SKM-1 (cell line): ENCODE measurements at regions not wholly inside any gene's neighbourhood (a gene's known extent, or its start where the extent isn't known, plus 50 kb on each side); places are given as distances from the start of the nearest gene placed in this dataset.
"Not testable (repeated sequence)": the region's sequence is repeated elsewhere in the genome, so short reads cannot be mapped to it uniquely, and the experiment has no call there.

Experiments
- DNase-seq: peaks from one replicate; lab custom pipeline; 2025; ENCODE audit not compliant: unreplicated experiment; lab: John Stamatoyannopoulos, UW

DNA sequence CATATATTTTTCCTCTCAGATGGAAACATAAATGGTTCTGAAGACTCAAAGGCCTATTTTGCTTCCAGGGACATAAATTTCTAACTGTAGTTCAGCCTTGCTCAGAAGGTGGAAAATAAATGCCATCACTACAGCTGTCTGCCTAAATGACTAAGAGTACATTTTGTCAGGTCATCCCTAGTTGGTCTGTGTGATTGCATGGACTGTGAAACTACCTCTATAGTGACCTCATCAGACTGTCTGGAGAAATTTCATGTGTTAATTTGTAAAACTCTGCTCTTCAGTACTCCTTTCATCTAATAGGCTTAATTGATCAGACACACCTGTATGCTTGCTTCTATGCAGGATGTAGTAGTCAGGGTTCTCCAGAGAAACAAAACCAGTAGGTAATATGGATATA lies 886.9 kb downstream of the AMY1C start:
- DNase-seq = no peak

DNA sequence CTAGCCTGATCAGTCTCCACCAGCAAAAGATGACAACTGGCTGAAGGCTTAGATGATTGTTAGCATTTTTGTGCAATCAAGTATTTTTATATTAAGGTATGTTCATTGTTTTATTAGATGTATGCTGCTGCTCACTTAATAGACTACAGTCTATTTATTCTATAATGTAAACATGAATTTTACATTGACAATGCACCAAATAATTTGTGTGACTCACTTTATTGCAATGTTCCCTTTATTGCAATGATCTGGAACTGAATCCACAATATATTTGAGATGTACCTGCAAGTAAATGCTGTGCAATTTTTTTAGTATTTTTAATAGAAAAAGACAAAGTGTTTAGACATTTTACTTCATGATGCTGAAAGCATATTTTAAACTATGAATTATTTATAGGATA lies 896.5 kb downstream of the AMY1C start:
- DNase-seq = no peak

DNA sequence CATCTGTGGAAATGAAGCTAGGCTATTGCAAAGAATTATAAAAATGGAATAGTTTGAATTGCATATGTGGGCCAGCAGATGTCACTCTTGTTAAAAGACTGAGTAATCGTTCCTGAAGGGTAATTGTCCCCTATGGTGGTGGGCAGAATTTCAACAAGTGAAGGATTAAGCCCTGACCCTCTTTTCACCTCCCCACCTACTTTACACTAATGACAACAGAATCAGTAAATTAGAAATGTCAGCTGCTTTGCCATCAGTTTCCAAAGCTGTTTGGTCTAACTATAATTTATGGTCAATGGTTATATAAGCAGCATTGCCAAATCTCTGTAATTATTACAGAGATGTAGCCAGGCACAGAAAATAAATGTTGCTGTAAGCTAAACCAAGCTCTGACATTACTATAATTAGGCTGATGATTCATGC lies 898.6 kb downstream of the AMY1C start:
- no peak for DNase-seq

DNA sequence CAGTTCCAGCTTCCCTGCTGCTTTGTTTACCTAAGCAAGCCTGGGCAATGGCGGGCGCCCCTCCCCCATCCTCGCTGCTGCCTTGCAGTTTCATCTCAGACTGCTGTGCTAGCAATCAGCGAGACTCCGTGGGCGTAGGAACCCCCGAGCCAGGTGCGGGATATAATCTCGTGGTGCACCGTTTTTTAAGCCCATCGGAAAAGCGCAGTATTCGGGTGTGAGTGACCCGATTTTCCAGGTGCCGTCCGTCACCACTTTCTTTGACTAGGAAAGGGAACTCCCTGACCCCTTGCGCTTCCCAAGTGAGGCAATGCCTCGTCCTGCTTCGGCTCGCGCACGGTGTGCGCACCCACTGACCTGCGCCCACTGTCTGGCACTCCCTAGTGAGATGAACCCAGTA lies 914.7 kb downstream of the AMY1C start:
- DNase-seq = not testable (repeated sequence)

DNA sequence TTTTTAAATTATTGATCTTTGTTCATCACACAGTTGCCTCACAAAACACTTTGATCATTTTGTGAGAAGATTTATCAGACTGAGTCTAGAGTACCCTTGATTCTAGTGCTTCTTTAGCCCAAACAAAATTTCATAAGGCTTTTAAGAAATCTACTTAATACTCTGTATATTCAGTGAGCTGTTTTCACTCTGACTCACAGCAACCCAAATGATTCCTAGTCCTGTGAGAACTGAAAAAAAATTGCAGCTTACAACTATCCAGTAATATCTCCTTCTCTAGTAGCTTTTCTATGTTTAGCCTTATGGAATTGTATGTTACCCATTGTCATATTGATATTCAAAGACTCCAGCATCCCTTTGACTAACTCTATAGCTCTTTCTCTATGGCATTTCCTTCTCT lies 915.6 kb downstream of the AMY1C start:
- DNase-seq = no peak

DNA sequence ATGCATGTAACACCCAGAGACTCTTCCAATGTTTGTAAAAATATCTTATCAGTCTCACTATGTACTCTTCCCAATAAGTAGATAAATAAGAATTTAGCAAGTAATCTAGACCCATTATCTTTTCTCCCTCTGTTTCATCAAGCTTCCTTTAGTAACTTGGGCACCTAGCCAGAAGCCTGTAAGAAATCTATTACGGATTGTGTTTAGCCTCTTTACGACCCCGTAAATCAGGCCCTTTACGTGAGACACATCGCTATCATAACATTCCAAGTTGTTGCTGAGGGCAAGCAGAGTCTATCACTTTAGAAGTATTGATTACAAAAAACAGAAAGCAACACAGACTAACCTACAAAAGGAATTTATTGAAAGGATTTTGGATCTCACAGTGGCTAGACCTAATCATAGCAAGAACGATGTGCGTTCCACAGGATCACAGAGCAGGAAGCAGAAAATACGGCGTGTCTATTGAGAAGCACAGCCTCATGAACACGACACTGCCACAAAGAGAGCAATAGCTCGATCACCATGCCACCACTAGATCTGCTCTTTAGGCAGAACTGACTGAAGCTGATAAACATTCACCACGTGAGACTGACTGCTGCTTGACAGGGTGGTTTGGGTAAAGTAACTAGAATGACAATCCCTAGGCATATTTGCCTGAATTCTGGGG lies 922.1 kb downstream of the AMY1C start:
- DNase-seq = no peak

DNA sequence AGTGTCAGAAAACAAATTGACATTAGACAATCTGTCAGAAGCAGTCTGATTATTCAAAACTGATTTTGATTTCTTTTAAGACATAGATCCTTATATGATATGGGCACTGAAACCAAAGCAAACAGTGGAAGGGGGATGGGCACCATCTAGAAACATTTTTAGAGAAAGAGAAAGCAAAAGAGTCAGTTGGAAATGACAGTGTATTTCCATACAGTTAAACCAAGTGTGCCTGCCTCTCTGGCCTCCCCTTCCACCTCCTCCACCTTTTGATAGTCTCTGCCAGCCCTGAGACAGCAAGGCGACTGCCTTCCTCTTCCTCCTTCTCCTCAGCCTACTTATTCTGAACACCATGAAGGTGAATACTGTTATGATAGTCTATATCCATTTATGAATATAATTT lies 949.7 kb downstream of the AMY1C start:
- DNase-seq = no peak

DNA sequence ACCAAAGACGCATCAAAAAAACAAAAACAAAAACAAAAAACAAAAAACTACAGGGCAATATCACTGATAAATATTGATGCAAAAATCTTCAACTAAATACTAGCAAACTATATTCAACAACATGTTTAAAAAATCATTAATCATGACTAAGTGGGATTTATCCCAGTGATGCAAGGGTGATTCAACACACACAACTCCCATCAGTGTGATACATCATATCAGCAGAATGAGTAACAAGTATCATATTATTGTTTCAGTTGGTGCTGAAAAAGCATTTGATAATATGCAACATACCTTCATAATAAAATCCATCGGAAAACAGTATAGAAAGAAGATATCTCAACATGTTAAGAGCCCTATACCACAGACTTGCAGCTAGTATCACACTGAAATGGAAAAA lies 953.0 kb downstream of the AMY1C start:
- DNase-seq = no peak

DNA sequence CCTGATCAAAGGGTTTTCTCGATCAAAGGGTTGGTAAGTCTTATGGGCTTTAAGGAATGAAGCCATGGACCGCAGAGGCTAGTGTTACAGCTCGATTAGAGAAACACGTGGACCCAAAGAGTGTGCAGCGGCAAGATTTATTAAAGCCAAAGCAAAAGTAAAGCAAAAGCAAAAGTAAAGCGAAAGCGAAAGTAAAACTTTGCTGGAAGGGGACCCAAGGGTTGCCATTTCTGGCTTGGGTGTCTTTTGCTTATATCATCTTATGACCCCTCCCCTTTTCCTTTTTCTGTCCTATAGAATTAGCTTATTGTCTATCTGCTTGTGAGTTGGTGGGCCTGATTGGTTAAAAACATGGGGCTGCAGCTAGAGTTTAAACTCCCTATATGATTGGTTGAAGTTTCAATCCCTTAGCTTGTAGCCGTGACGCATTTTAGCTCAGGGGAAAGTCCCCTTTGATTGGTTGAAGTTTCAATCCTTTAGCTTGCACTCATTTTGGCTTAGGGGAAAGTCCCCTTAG lies 957.0 kb downstream of the AMY1C start:
- no peak for DNase-seq

DNA sequence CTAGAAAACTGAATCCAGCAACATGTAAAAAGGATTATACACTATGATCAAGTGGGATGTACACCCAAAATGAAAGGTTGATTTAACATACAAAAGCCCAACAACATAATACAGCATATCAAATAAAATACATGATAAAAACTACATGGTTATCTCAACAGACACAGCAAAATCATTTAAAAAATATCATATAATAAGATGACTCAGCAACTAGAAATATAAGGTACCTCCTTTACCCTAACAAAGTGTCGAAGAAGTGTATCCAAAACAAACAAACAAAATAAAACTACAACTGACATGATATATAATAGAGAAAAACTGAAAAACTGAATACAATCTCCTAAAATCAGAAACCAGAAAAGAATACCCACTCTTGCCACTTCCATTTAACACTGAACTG lies 969.1 kb downstream of the AMY1C start:
- DNase-seq = no peak

DNA sequence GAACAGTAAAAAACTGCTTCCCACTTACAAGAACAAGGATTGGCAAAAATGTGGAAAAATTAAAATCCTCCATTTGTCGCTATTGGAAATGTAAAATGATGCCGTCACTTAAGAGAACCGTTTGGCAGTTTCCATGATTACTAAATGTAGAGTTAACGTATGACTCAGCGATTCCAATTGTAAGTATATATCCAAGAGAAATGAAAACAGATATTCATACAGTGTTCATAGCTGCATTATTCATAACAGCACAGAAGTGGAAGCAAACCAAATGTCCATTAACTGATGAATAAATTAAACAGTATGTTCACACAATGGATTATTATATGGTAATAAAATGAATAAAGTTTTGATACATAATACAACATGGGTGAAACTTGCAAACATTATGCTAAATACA lies 971.0 kb downstream of the AMY1C start:
- DNase-seq = no peak

DNA sequence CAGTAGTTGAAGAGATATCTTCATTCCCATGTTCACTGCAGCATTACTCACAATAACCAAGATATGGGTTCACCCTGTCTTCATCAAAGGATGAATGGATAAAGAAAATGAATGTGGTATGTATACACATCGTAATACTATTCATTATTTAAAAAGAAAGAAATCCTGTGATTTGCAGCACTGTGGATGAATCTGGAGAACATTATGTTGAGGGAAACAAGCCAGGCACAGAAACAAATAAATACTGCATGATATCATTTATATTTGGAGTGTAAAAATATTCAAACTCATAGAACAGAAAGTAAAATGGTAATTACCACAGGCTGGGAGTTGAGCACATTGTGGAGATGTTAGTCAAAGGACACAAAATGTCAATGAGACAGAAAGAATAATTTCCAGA lies 977.2 kb downstream of the AMY1C start:
- DNase-seq = no peak

DNA sequence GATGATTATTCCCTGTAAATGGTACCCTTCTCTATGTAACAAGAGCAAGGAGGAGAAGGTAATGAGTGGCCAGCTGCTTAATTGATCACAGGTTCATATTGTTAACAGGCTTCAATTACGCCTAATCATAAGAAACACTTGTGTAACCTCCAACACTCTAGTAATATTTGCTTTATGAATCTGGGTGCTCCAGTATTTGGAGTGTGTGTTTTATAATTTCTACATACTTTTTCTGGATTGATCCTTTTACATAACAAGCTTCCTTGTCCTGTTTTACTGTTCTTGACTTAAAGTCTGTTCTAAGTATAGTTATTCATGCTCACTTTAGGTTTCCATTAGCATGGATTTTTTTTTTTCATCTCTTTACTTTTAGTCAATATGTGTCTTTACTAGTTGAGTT lies 984.2 kb downstream of the AMY1C start:
- no peak for DNase-seq

DNA sequence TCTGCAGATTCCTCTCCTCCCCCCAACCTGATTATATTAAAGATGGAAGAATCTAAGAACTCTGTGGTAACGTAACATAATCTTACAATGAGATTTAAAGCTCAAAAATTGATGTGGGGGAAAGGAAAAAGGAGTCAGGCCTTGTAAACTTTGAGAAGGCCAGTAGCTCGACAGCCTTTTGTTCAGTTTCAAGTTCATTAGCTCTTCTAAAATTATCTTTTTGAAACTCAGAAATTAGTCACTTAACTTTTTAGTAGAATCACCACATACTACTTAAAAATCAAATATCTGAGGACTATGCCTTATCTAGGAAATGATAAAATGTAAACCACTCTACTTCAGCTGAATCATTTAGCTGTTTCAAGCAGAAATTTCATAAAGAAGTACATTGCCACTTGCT lies 996.2 kb downstream of the AMY1C start:
- no peak for DNase-seq

DNA sequence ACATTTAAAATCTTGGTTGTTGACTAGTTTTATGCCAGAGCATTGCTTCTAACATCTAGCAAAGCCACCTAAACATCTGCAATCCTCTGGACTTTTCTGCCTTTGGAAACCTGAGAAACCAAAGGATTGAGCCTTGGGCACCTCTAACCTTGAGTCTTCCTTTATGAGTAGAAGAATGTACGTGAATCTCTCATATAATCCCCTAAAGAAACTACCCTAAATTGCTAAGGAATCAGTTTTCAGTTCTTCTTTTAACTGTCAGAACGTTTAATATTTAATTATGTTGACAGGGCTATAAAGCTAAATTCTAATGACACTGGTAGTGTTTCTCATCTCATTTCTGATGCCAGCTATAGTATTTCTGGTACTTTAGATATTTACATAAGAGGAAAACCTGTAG lies 997.3 kb downstream of the AMY1C start:
- DNase-seq = no peak

DNA sequence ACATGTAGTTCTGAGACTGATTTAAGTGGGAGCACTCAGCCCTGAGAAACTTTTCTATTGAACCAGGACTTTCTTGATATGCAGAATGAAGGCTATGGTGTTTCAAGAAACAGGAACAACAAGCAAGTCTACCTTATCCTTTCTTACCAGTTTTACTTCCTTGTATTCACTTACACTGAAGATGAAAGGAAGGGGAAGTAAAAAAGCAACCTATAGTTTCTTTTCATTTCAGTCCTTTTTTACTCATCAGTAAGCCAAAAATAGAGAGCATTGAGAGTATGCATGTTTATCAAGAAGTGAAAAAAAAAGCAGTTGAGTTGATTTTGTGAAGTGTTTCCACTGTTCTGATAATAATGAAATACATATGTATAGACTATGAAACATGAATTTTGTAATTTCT lies 1010.3 kb downstream of the AMY1C start:
- DNase-seq = peak; percentile 72

DNA sequence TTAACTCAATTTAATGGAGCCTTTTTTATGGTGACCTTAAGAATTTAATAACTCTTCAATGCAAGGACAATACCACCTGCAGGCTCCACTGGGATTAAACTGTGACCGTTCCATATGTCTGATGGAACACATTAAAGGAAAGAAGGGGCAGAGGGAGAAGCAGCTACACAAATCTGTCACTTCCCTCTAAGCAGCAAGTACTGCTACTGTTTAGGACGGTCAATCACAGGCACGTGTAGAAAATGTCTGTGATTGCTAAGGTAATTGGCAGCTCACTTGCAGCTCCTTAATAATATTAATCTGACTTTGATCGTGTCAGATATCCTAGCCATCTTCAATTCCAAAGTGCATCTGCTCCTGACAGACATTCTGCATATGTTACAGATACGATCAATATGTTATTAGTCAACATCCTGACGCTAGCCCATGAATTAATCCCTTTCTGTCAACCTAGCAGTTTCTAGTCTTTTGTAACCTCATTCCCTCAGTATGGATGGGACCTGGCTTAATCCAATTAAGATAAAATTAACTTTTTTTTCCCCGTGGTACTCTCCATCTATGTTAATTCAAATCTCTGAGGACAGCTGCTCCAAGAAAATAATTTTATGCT lies 1012.4 kb downstream of the AMY1C start:
- DNase-seq = no peak

DNA sequence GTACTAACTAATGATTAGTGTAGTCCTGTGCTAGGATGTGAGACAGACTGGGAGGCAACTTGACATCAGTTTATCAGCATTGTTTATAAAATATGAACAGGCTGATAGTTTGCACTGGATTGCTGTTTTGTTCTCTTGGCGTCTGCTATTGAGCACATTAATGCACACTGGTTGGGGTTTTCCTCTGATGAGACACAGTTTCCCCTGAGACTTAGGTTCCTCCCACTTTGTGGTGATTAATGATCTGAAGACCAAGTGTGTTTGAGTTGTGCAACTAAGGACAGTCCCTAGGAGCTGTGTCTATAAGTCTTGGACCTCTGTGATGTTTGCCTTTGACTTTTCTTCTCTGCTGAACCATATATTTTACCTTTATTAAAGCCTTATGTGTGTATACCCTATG lies 1015.4 kb downstream of the AMY1C start:
- DNase-seq = no peak

DNA sequence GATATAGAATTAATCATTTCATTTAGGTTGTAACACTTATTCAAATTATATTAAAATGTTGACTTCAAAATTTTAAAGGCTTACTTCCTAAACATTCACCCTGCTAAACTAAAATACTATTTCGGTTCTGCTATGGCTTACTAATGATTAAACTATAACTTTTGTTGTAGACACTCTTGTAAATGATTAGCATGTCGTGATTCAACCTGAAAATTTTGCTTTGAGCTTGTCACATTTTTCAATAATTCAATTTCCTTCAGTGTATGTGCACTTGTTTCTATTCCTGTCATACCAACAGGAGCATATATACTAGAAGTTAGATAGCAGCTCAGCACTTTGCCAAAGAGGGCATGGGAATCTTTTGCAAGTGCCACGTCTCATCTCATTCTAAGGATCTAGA lies 1018.8 kb downstream of the AMY1C start:
- DNase-seq = no peak

DNA sequence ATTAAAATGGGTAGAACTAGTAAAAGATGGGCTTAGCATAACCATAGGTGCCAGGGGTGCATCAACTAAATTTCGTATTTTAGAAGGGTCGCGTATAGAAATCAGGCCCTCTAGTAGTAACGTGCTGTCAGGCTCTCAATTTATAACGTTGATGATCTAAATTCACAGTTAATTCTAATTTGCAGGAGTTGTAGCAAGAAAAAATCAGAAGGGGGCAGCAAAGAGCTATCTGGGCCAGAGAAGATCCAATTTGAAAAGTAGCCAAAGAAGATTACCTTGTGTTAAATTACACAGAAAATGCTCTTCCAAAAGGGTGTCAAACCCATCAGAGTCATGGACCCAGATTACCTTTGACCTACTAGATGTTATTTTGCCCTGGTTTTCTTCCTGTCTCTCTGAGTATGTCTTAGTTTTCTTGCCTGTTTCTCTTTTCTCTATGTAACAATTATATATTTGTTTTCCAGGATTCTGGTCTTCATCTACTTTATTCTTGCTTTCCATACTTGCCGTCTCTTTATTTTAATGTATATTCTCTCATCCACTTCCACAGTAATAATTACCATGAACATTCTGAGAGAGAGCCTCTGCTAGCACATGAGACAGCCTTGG lies 1030.9 kb downstream of the AMY1C start:
- DNase-seq = no peak

DNA sequence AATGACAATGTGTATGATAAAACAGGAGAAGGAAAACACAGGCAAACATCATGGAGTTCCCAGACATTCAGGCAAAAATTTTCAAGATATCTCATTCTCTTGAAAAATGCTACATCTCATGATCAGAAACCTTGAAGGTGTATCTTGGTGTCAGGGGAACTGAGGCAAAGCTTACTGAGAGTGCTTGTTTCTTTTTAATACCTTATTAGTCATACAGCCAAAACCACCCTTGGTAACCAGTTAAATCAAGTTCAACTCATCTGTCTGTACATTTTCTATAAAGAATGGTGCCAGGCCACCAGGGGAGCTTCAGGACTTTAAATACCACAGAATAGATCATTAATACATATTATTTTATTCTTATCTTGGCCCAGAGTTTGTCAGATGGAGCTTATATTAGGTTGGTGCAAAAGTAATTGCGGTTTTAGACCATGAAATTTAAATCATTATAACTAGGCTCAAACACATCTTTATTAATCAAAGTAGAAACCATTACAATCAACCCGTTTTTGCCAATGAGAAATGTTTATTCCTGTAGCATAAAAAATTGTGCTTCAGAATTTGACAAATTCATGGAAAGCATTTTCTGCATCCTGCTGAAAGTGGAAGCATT lies 1036.0 kb downstream of the AMY1C start:
- DNase-seq = no peak

DNA sequence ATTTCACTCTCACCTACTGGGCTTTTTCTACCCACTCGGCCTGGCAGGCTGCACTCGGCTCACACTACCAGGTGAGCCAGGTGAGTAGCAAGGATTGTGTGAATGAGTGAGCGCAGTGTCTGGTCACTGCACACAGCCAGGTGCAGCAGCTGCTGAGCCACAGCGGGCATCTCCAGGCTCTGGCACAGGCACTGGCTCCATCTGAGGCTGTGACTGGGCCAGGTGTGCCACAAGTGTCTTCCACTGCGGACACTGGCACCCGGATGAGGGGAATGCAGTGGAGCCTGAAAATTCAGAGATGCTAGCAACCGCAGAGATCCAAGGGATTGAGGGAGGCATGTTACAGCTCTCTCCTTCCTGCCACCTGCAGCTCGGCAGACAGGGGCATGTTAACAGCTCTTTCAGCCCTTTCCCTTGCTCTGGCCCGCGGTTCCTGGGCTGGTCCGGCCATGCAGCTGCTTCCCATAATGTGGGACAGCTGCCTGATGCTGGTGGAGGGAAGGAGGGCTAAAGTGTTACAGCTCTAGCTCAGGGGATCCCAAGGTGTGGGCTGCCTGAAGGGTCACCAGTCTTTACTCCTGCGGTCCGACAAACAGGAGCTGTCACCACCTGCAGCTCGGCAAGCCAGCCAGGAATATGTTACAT lies 1038.3 kb downstream of the AMY1C start:
- no peak for DNase-seq
